Panc1 (cell line): ENCODE measurements at regions not wholly inside any gene's neighbourhood (a gene's known extent, or its start where the extent isn't known, plus 50 kb on each side); places are given as distances from the start of the nearest gene placed in this dataset.

Experiments used
- ATAC-seq: fragments of 200-7000 bp; cut with Tn5 transposase; 2 replicates; pipeline ENCODE4 v1.9.1; 2020; ENCODE audit warnings: mild to moderate bottlenecking, moderate library complexity
- BruUV-seq: library from RNA; stranded (reverse); fragments of 400-500 nt; replicated peaks from 2 replicates; lab custom pipeline; 2021; lab: Mats Ljungman, UMichigan
- CTCF ChIA-PET: fragments of 300-600 bp; sonication (Branson Sonifier 250); formaldehyde crosslinking; loops from one replicate; lab custom pipeline; 2022; ENCODE audit warnings: antibody characterized with exemption; lab: Charles Lee
- POLR2A ChIA-PET: fragments of 300-600 bp; sonication (Branson Sonifier 250); formaldehyde crosslinking; loops from one replicate; lab custom pipeline; 2022; ENCODE audit warnings: antibody characterized with exemption; lab: Charles Lee
- DNase-seq: peaks from one replicate; pipeline ENCODE4 v3.0.0-alpha.2; 2010; ENCODE audit warnings: low read depth, low spot score
- H3K27ac ChIP-seq: 2 replicates; pipeline ENCODE4 v1.5.1; 2011; ENCODE audit warnings: mild to moderate bottlenecking, low read length, inconsistent platforms
- H3K27me3 ChIP-seq: fragments of 200-500 bp; sonication (Bioruptor generic); 2 replicates; pipeline ENCODE4 v1.6.0; 2014; ENCODE audit warnings: low read length, inconsistent platforms; ENCODE audit not compliant: control insufficient read depth, insufficient read depth
- H3K36me3 ChIP-seq: fragments of 200-500 bp; sonication (Bioruptor generic); 2 replicates; pipeline ENCODE4 v1.5.1; 2014; ENCODE audit warnings: inconsistent platforms, mild to moderate bottlenecking, low read length, moderate library complexity; ENCODE audit not compliant: control insufficient read depth, insufficient read depth
- H3K4me1 ChIP-seq: 2 replicates; pipeline ENCODE4 v1.5.1; 2011; ENCODE audit warnings: inconsistent platforms, mild to moderate bottlenecking, low read length, moderate library complexity; ENCODE audit not compliant: control insufficient read depth, insufficient read depth
- H3K4me3 ChIP-seq, 2 experiments: 2 replicates each; pipeline ENCODE4 v1.5.1; 2011 to 2012; ENCODE audit warnings: low read depth in 2 of 2, low read length in 2 of 2, mild to moderate bottlenecking in 2 of 2, inconsistent platforms in 1 of 2, moderate library complexity in 1 of 2
- H3K9me3 ChIP-seq: fragments of 200-500 bp; sonication (Bioruptor generic); 2 replicates; pipeline ENCODE4 v1.5.1; 2014; ENCODE audit warnings: low read depth, mild to moderate bottlenecking, inconsistent platforms, low read length, moderate library complexity; ENCODE audit not compliant: control insufficient read depth, insufficient read depth
- CTCF ChIP-seq: fragments of 450-650 bp; IDR thresholded peaks from 2 replicates; pipeline ENCODE4 v1.5.1; 2017; ENCODE audit warnings: mild to moderate bottlenecking
- POLR2AphosphoS5 ChIP-seq: IDR thresholded peaks from 2 replicates; pipeline ENCODE4 v1.6.1; 2012; ENCODE audit warnings: mild to moderate bottlenecking, low read depth, low read length, moderate library complexity
- SIN3A ChIP-seq: IDR thresholded peaks from 2 replicates; pipeline ENCODE4 v1.6.1; 2012; ENCODE audit warnings: low read depth, mild to moderate bottlenecking, low read length, moderate library complexity, borderline replicate concordance; ENCODE audit not compliant: insufficient read depth
- TCF7L2 ChIP-seq: IDR thresholded peaks from 2 replicates; pipeline ENCODE4 v1.6.1; 2011; ENCODE audit warnings: mild to moderate bottlenecking, low read depth, low read length, inconsistent platforms
- in situ Hi-C: cut with HindIII; loops from 2 replicates; pipeline ENCODE4 v1.10.0; 2016; ENCODE audit warnings: low sequenced_read_pairs, low pct_unique_long_range_greater_than_20kb
- intact Hi-C: fragments of 100-400 bp; cut with micrococcal nuclease; formaldehyde crosslinking; loops from one replicate; pipeline ENCODE4 v1.10.0; 2022; ENCODE audit not compliant: unreplicated experiment
- TF ChIP-seq, protein P1 (sequence below), 2 experiments: IDR thresholded peaks; 2 replicates each; pipeline ENCODE4 v1.6.1; 2011 to 2012; ENCODE audit warnings: low read depth in 2 of 2, control low read depth in 1 of 2, low read length in 1 of 2, mild to moderate bottlenecking in 1 of 2, moderate library complexity in 1 of 2; ENCODE audit not compliant: insufficient read depth in 1 of 2

GRCh38 chr3:162132981-162133380 is 636.4 kb downstream of the OTOL1 start:
- Histone ChIP-seq H3K27ac (no peak overlapping the region), H3K27me3 (no peaks in the 10 kb centered on the region), H3K4me3 (no peak overlapping the region), H3K36me3 (no peaks in the 10 kb centered on the region), H3K9me3 (no peaks in the 10 kb centered on the region), H3K4me1 (no peaks in the 10 kb centered on the region)
- DNase-seq (no peak), ATAC-seq (no peak)
- ChIA-PET CTCF (no interaction called here), POLR2A (no interaction called here)
- no peak for TF ChIP-seq SIN3A
- no peak for TF ChIP-seq TCF7L2
- intact Hi-C loops: no loop called here
- in situ Hi-C loops: no loop called here
- no TSS peak for BruUV-seq

- no peaks in the 10 kb centered on the region for H3K27me3 ChIP-seq
- ChIA-PET POLR2A (interaction anchor here (0.6 kb wide), 1 partner anchor 420 kb away, joined by 5 read pairs; no protein-coding TSS in a partner anchor), CTCF (no interaction called here)
- H3K4me3 ChIP-seq: no peak overlapping the region
- no peak overlapping the region for H3K27ac ChIP-seq
- no TSS peak for BruUV-seq
- no peaks in the 10 kb centered on the region for H3K4me1 ChIP-seq
- H3K36me3 ChIP-seq: no peaks in the 10 kb centered on the region
- no peaks in the 10 kb centered on the region for H3K9me3 ChIP-seq
- intact Hi-C loops (no loop called here), in situ Hi-C loops (no loop called here)
- ATAC-seq: no peak
- DNase-seq: no peak
- TF ChIP-seq POLR2AphosphoS5 (no peak), TCF7L2 (no peak), CTCF (no peak), SIN3A (no peak)
- TF ChIP-seq, protein P1, sequence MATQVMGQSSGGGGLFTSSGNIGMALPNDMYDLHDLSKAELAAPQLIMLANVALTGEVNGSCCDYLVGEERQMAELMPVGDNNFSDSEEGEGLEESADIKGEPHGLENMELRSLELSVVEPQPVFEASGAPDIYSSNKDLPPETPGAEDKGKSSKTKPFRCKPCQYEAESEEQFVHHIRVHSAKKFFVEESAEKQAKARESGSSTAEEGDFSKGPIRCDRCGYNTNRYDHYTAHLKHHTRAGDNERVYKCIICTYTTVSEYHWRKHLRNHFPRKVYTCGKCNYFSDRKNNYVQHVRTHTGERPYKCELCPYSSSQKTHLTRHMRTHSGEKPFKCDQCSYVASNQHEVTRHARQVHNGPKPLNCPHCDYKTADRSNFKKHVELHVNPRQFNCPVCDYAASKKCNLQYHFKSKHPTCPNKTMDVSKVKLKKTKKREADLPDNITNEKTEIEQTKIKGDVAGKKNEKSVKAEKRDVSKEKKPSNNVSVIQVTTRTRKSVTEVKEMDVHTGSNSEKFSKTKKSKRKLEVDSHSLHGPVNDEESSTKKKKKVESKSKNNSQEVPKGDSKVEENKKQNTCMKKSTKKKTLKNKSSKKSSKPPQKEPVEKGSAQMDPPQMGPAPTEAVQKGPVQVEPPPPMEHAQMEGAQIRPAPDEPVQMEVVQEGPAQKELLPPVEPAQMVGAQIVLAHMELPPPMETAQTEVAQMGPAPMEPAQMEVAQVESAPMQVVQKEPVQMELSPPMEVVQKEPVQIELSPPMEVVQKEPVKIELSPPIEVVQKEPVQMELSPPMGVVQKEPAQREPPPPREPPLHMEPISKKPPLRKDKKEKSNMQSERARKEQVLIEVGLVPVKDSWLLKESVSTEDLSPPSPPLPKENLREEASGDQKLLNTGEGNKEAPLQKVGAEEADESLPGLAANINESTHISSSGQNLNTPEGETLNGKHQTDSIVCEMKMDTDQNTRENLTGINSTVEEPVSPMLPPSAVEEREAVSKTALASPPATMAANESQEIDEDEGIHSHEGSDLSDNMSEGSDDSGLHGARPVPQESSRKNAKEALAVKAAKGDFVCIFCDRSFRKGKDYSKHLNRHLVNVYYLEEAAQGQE (IDR thresholded peaks at IDR 0.05; ENCODE audit: insufficient read depth in 1 of 2, low read depth in 2 of 2, low read length in 1 of 2): no peak
Observed at GRCh38 chr3:162134571-162134970, 638.0 kb downstream of the OTOL1 start.

GRCh38 chr3:162136136-162136535 is 639.5 kb downstream of the OTOL1 start:
- H3K27ac ChIP-seq: no peak overlapping the region
- ChIA-PET CTCF (no interaction called here), POLR2A (no interaction called here)
- BruUV-seq: no TSS peak
- intact Hi-C loops: no loop called here
- DNase-seq (no peak), ATAC-seq (no peak)
- in situ Hi-C loops: no loop called here
- H3K27me3 ChIP-seq: no peaks in the 10 kb centered on the region
- no peak for TF ChIP-seq TCF7L2
- no peak for TF ChIP-seq POLR2AphosphoS5
- no peak for TF ChIP-seq CTCF
- TF ChIP-seq, protein P1 (IDR thresholded peaks at IDR 0.05; ENCODE audit: insufficient read depth in 1 of 2, low read depth in 2 of 2, low read length in 1 of 2): no peak
- TF ChIP-seq SIN3A: no peak
- H3K9me3 ChIP-seq: no peaks in the 10 kb centered on the region
- H3K36me3 ChIP-seq: no peaks in the 10 kb centered on the region
- no peak overlapping the region for H3K4me3 ChIP-seq
- H3K4me1 ChIP-seq: no peaks in the 10 kb centered on the region
